GM21825 (cell line): ENCODE measurements at regions not wholly inside any gene's neighbourhood (a gene's known extent, or its start where the extent isn't known, plus 50 kb on each side); places are given as distances from the start of the nearest gene placed in this dataset.

Experiments
- ATAC-seq: cut with Tn5 transposase; IDR thresholded peaks from one replicate; pipeline ENCODE4 v1.9.1; 2021; ENCODE audit warnings: mild to moderate bottlenecking, moderate library complexity; ENCODE audit not compliant: unreplicated experiment

- ATAC-seq: no peak
Measured at GRCh38 chr21:16406355-16406754, 676.6 kb downstream of the USP25 start.

DNA sequence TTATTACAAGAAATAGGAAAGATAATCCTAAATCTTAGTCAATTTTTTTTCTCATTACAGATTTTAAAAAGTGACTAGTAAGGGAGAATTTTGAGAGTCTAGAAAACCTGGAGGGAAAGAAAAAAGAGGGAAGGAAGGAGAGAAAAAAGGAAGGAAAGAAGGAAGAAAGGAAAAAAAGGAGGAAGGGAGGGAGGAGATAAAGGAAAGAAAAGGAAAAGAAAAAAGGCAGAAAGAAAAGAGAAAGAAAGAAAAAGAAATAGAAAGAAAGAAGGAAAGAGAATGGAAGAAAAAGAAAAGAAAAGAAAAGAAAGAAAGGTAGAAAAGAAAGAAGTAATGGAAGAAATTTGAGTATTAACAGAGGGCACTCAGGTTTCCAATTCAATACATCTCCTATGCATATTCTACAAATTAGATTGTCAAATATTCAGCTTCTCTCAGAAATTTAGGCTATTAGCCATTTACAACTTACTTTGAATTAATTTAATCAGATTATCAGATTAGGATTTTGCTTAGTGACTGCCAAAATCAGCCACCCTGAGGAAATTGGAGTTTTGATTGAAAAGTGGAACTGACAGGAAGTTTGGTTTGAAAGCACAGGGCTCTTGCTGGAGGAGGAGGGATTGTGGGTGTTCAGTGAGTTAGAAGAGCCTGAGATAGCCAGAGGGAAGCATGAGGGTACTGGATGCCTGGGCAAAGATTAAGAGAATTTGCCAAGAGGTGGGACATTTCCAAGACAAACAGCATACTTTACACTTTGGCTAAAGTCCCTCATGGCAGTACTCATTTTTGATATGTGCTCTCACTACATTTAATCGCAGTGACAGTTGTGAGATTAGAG, 677.8 kb downstream of the USP25 start:
- ATAC-seq: no peak

- ATAC-seq: no peak
Measured at GRCh38 chr21:16408280-16408679, 678.5 kb downstream of the USP25 start.

GRCh38 chr21:16409352-16409751, 679.6 kb downstream of the USP25 start:
- no peak for ATAC-seq

GRCh38 chr21:16418226-16418625, 688.4 kb downstream of the USP25 start:
- no peak for ATAC-seq

- no peak for ATAC-seq
Measured at GRCh38 chr21:16418642-16419041, 688.9 kb downstream of the USP25 start.

GRCh38 chr21:16419188-16419921, 689.6 kb downstream of the USP25 start:
- ATAC-seq: no peak

DNA sequence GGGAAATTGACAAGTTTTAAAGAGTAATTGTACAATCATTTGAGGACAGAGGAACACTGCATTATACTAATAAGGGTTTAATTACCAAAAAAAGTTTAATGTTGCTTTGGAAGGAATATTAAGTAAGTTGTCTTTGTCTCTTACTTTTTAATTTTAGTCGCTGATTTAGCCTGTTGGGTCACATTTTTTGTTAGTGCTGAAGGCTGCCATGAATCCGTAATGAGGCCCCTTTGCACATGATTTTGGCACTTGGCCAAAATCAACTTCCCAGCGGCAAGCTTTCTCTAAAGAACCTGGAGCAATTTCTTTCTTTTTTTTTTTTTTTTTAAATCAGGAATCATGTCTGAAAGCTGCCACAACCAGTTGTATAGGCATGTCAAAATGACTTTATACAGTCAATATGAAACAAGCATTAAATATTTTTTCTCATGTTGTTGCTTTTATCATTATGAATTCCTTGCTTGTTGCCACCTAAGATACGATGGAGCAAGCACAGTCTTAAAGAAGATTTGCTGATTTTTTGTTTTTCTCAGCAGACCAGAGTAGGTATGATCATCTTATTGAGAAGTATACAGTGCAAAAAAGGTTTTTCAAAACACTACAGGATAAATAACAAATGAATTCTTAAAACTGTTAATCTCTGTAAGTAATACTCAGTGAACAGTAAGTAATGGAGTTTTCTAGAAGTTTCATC, 690.4 kb downstream of the USP25 start:
- no peak for ATAC-seq

GRCh38 chr21:16421007-16421406, 691.2 kb downstream of the USP25 start:
- ATAC-seq: no peak

DNA sequence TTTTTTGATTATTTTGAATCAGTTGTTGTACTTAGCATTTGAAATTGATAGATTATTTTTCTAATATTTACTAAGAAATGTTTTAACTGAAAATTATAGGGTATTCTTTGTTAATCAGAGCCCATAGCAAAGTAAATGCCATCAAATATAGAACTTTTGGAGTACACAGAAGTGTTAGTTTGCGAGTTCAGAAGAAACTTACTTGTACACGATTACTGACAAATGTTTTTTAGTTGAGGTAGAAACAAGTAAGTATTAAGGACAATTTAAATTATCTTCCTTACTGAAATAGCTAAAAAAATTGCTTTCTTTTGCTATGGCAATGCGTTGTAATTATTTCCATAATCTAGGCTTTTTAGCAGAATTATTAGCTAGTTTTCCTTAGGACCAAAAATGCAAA, 692.2 kb downstream of the USP25 start:
- no peak for ATAC-seq

- ATAC-seq: no peak
Measured at GRCh38 chr21:16422702-16423101, 692.9 kb downstream of the USP25 start.

DNA sequence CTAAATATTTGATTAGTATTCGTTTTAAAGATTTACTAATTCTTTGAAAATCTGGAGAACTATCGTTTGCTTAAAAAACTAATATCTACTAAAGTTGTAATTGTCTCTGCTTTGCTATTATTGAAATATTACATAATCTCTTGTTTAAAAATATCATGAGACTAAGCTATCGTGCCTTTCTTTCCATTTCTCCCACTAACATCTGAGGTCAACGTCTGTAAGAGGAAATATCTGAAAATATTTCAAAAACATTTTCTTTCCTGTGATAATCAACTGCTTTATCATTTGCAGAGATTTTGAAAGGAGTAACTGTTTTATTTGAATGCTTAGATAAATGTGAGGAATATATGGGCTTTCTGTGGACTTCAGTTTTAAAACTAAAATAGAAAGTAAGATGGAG, 694.1 kb downstream of the USP25 start:
- no peak for ATAC-seq

- no peak for ATAC-seq
Measured at GRCh38 chr21:16424331-16424751, 694.6 kb downstream of the USP25 start.

GRCh38 chr21:16425376-16425775, 695.6 kb downstream of the USP25 start:
- no peak for ATAC-seq

DNA sequence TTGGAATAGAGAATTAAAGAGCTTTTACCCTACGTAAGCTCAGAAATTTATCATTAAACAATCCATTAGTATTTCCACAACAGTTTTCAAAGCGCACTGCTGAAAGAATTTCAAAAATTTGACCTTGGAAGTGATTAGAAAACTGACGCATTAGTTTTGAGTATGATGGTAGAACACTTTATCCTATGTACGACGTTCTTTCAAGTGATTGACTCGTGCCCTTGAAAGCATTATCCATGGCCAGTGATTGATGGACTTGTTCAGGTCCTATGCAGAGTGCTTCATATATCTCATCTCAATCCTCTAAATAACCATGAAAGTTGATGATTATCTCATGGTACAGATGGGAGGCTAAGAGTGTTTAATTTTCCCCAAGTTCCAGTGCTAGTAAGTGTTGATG, 697.2 kb downstream of the USP25 start:
- ATAC-seq: no peak

DNA sequence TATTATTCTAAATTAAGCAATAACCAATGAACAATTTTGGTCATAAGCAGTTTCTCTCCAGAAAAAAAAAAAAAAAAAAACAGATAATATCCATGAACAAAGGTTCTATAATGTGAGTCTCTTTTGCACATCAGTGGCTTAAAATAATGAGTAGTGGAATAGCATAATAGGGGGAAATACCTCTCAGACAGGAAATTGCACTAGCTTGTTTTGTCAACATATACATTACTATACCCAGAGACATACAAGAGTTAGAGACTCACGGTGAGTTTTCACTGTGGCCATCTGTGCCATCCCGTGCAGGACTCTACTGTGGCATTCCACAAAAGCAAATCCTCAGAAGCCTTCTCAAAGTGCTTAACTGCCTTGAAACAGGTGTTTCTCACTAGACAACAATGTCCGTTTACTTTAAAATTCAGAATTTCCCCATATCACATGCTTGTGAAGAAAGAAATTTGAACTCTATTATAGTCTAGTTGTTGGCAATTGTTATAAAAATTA, 697.9 kb downstream of the USP25 start:
- no peak for ATAC-seq

GRCh38 chr21:16437586-16437985, 707.8 kb downstream of the USP25 start:
- no peak for ATAC-seq

- no peak for ATAC-seq
Measured at GRCh38 chr21:16438761-16439160, 709.0 kb downstream of the USP25 start.

GRCh38 chr21:16441789-16442188, 712.0 kb downstream of the USP25 start:
- ATAC-seq: no peak

- ATAC-seq: no peak
Measured at GRCh38 chr21:16454399-16454798, 724.6 kb downstream of the USP25 start.

DNA sequence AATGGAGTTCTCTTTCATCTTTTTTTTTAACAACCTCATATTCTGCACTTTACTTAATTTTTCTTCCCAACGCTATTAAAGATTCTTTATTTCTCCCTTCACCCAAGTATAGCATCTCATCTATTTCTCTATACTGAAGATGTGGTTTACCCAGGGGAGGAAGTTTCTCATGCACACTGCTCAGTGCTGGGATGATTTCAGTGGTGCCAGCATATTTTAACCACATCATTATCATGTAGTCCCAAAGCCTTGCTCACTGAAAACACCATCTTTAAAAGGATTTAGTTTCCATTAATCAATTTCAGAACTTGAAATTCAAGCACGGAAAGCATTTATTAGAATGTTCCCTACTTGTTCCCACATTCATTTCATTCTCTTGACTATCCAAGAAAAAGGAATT, 725.7 kb downstream of the USP25 start:
- ATAC-seq: no peak
